AG10803 (cell line): ENCODE measurements at regions not wholly inside any gene's neighbourhood (a gene's known extent, or its start where the extent isn't known, plus 50 kb on each side); places are given as distances from the start of the nearest gene placed in this dataset.

Source experiments
- DNase-seq: peaks from one replicate; pipeline ENCODE4 v3.0.0; 2010; ENCODE audit warnings: low read depth
- H3K4me3 ChIP-seq: 2 replicates; pipeline ENCODE4 v1.5.1; 2011; ENCODE audit warnings: mild to moderate bottlenecking, low read length, control low read depth
- TF ChIP-seq, protein P1 (sequence below): conservative IDR thresholded peaks from 2 replicates; pipeline ENCODE4 v1.5.1; 2011; ENCODE audit warnings: mild to moderate bottlenecking, low read length, control low read depth, inconsistent platforms

DNA sequence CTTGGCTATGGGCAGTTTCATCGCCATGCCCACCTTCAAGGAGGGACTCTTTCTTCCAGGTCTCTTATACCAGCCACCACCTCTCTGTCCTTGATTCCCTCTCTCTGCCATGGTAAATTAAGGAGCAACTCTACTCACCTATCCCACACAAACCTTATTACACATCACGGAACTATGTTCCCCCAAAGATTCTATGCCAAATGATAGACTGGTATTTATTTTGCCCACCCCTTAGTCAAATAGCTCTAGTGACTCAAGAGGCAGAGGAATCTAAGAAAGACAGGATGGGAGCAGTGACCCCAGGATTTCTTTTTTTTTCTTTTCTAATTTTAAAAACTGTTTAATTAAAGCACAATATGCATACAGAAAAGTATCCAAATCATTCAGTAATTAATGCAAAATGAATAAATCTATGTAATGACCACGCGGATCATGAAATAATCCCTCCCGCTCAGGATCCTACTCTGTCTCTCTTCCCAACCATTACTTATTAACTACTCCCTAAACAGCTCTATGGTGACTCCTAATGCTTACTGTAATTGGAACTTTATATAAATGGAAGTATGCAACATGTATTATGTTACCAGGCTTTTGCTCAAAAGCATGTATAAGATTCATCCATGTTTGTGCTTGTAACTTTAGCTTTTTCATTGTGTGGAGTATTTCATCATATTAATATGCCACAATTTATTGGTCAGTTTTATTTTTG lies 410.8 kb upstream of the RASGRP1 start:
- H3K4me3 ChIP-seq: no peak overlapping the region
- TF ChIP-seq, protein P1, sequence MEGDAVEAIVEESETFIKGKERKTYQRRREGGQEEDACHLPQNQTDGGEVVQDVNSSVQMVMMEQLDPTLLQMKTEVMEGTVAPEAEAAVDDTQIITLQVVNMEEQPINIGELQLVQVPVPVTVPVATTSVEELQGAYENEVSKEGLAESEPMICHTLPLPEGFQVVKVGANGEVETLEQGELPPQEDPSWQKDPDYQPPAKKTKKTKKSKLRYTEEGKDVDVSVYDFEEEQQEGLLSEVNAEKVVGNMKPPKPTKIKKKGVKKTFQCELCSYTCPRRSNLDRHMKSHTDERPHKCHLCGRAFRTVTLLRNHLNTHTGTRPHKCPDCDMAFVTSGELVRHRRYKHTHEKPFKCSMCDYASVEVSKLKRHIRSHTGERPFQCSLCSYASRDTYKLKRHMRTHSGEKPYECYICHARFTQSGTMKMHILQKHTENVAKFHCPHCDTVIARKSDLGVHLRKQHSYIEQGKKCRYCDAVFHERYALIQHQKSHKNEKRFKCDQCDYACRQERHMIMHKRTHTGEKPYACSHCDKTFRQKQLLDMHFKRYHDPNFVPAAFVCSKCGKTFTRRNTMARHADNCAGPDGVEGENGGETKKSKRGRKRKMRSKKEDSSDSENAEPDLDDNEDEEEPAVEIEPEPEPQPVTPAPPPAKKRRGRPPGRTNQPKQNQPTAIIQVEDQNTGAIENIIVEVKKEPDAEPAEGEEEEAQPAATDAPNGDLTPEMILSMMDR: no peak
- no peak for DNase-seq

DNA sequence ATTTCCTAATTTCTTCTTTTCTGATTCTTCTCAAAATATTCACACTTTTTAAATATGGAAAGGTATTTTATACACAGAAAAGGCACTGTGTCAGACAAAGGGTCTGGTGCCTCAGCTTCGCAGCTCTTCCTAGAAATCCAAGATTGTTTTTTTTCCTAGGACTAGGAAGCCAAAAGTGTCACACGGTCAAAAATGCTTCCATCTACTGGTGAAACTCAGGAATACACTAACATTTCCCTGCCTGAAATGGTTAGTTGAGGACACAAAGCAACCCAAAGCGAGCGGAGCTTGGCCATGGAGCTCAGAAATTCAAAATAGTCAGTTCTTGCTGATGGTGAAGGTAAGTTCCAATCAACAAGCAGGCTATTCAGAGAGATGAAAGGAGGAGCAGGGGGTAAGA lies 426.5 kb upstream of the RASGRP1 start:
- peak; percentile 82 for DNase-seq
- TF ChIP-seq, protein P1: peak; percentile 73
- no peak overlapping the region for H3K4me3 ChIP-seq

DNA sequence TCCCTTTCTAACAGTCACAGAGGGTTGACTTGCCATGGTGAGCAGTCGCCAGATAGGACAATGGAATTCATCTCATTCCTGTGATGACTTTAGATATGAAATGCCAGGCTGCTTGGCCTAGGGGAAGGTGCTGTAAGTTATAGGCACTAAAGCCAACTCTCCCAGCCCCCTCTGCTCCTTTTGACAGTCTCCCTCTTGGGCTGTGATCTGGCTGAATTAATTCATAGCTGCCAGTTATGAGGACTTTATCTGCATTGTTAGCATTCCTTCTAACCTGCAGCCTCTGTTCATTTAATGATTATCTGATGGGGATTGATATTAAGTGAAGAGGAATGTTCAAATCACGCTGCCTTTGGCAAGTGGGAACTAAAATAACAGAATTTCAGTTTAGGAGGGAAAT lies 427.1 kb upstream of the RASGRP1 start:
- H3K4me3 ChIP-seq: no peak overlapping the region
- TF ChIP-seq, protein P1: no peak
- DNase-seq: peak; percentile 77

DNA sequence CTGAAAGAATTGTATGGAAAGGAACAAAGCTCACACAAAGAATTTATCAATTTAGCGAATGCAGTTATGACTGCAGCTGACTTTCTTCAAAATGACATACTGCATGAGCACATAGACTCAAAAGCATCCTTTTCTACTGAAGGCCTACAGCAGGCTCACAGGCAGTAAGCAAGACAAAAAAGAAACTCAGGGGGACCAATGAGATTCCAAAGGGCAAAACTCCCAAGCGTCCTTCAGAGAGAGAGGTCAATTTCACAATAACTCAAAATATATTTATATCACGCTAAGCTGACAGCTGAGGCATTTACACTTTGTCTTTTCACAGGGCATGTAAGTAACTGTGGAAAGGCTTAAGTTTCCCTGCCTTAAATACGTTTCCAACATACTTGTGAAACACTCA lies 427.9 kb upstream of the RASGRP1 start:
- no peak for DNase-seq
- no peak overlapping the region for H3K4me3 ChIP-seq
- TF ChIP-seq, protein P1: no peak

DNA sequence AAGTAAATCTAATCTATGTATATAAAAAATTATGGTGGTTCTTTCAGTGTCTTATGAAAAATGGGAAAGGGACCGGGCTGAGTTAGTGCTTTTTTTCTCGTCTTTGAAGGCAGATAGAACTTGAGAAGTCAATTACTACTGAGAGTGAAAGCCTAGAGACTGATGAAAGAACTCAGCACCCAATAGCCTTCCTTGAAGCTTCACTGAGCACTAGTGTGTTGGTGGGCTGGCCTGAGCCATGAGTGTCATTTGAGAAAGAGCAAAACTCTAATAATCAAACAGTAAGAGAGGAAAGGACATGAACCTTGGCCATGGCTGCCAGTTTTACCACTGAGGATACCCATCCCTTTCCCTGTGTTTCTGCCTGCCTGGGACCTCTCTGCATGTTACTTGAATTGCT lies 428.3 kb upstream of the RASGRP1 start:
- no peak overlapping the region for H3K4me3 ChIP-seq
- no peak for DNase-seq
- TF ChIP-seq, protein P1: no peak

DNA sequence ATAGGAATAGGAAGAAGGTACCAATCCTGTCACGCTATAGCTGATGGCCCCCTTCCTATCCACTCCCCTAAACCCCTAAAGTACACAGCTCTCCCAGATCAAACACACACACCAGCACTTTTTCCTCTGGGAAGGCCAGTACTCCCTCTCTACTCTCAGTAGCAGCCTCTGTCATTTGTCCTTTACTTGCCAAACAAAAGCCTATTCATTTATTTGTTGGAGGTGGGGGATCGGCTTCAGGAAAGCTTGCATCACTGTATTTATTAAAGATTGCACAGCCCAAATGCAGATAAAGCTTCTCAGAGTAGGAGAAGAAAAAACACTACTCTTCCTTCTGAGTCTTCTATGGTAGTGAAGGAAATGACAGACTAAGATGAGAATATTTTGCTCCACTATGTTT lies 429.7 kb upstream of the RASGRP1 start:
- TF ChIP-seq, protein P1: no peak
- DNase-seq: no peak
- no peak overlapping the region for H3K4me3 ChIP-seq

DNA sequence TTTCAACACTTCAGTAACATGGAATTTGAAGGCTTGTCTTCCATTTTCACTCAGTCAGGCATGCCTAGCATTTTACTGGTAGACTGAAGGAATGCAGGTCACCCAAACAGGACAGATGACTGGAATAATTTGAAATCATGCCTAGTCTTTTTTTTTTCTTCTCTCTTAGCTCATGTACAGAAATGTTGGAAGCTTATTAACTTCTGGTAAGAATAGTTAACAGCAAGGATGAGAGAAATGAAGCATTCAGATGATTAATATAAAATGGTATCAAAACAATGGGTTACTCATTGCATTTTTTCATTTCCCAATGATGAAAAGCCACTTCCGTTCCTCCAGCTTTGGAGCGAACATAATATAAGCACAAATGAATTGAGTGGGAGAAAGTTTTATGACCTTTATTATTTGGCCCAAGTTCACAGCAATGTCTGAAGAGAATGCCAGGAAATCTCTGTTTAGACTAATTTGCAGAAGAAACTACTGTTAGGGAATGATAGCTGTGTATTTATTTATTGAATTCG lies 431.6 kb upstream of the RASGRP1 start:
- TF ChIP-seq, protein P1: no peak
- peak; percentile 100 for DNase-seq
- no peak overlapping the region for H3K4me3 ChIP-seq
